Stimulated activated naive CD8-positive, alpha-beta T cell treated with anti-CD3 and anti-CD28 coated beads, Interleukin-15, amount 100 ng/mL, for 72 hours (primary cell): ENCODE measurements at regions not wholly inside any gene's neighbourhood (a gene's known extent, or its start where the extent isn't known, plus 50 kb on each side); places are given as distances from the start of the nearest gene placed in this dataset.
"Not testable (repeated sequence)": the region's sequence is repeated elsewhere in the genome, so short reads cannot be mapped to it uniquely, and the experiment has no call there.

Experiments used
- ATAC-seq: fragments of 150-1000 bp; cut with Tn5 transposase; 2 replicates; pipeline ENCODE4 v1.10.0; 2021; ENCODE audit warnings: mild to moderate bottlenecking, moderate library complexity
- DNase-seq, 2 donors: peaks; one replicate each; pipeline ENCODE4 v3.0.0; 2021 to 2022
- H3K27ac Mint-ChIP-seq, 2 donors: one replicate each; pipeline ENCODE4 v1.8.0; 2022; ENCODE audit warnings: mild to moderate bottlenecking in 2 of 2, mixed read lengths in 2 of 2, moderate library complexity in 2 of 2
- H3K27me3 Mint-ChIP-seq: one replicate; pipeline ENCODE4 v1.8.0; 2022; ENCODE audit warnings: mixed read lengths
- H3K4me1 Mint-ChIP-seq: one replicate; pipeline ENCODE4 v1.8.0; 2022; ENCODE audit warnings: mild to moderate bottlenecking, mixed read lengths
- H3K4me3 Mint-ChIP-seq, 2 donors: one replicate each; pipeline ENCODE4 v1.8.0; 2022; ENCODE audit warnings: mild to moderate bottlenecking in 2 of 2, mixed read lengths in 2 of 2, moderate library complexity in 1 of 2
- H3K9me3 Mint-ChIP-seq, 2 donors: one replicate each; pipeline ENCODE4 v1.8.0; 2022; ENCODE audit warnings: mixed read lengths in 2 of 2

DNA sequence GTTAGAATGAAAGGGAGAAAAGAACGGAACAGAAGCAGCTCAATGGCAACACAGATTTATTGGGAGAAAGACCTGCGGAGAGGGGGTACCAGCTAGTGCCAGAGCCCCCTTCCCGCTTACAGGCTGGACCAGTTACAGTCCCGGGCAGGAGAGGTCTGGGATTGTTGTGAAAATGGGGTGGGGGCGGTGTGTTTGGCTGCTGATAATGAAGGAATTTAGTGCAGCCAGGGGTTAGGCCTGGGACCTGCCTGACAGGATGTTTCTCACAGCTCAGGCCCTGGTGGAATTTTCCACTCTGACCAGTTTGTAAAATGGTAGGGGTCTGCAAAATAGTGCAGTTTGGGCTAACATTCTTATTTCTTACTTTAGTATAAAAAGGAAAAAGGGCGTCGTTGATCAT is 75.4 kb upstream of the SPIN4 start:
- Mint-ChIP-seq H3K27ac (no peak overlapping the region), H3K4me1 (no peaks in the 10 kb centered on the region), H3K4me3 (no peak overlapping the region), H3K9me3 (peaks cover 12% of the 10 kb centered on the region in 2 donors), H3K27me3 (no peaks in the 10 kb centered on the region)
- no peak for DNase-seq
- ATAC-seq: no peak

DNA sequence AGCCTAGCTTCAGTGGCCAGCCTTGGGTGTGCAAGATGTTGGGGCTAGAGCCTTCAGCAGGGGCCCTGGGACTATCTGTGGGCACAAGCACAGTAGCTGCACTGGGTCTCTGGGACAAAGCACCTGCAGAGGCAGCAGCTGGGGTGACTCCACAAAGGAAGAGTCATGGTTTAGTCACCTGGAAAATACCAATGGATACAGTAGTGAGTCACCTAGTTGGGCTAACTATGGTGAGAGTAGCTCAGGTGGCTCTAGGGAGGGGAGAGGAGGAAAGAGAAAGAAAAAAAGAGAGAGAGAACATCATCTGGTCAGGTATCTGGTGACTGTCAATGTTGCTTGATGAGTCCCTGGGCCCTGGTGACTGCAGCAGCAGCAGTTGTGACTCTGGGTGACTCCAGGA is 72.9 kb upstream of the SPIN4 start:
- Mint-ChIP-seq H3K4me1 (no peaks in the 10 kb centered on the region), H3K9me3 (peaks cover 16 to 19% of the 10 kb centered on the region in 2 donors), H3K4me3 (no peak overlapping the region), H3K27me3 (no peaks in the 10 kb centered on the region), H3K27ac (no peak overlapping the region)
- DNase-seq: no peak
- no peak for ATAC-seq

DNA sequence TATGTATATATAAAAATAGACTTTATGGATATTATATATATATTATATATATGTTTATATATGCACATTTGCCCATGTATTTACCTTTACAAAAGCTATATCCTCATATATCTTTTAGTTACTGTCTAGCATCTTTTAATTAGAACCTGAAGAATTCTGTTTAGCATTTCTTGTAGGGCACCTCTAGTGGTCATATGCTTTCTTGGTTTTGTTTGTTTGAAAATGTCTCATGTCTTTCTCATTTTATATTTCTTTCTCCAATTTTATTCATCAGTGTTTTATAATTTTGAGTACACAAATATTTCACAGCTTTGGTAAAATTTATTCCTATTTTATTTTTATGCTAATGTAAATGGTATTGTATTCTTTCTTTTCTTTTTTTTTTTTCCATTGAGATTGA is 70.3 kb upstream of the SPIN4 start:
- Mint-ChIP-seq H3K27ac (no peak overlapping the region), H3K9me3 (peaks cover 27 to 32% of the 10 kb centered on the region in 2 donors)

DNA sequence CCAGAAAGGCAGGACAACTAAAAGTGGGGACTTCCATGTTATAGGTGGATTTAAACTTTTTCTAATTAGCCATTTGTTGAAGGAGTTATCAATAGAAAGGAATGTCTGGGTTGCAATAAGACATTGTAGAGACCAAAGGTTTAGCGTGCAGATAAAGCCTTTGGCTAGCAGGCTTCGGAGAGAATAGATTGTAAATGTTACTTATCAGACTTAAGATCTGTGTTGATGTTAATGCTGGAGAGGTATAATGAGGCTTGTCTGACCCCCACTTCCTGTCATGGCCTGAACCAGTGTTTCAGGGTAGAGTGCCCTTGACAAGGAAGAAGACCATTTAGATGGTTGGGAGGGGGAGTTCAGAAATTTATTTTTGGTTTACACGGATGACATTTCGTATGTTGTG is 67.1 kb upstream of the SPIN4 start:
- DNase-seq (no peak), ATAC-seq (no peak)
- Mint-ChIP-seq H3K27me3 (no peaks in the 10 kb centered on the region), H3K27ac (no peak overlapping the region), H3K4me3 (no peak overlapping the region), H3K9me3 (peaks cover 16 to 20% of the 10 kb centered on the region in 2 donors), H3K4me1 (no peaks in the 10 kb centered on the region)

More for the DNA sequence above, 70.3 kb upstream of the SPIN4 start:
- H3K4me1 Mint-ChIP-seq: no peaks in the 10 kb centered on the region
- ATAC-seq (no peak), DNase-seq (no peak)
- no peak overlapping the region for H3K4me3 Mint-ChIP-seq
- H3K27me3 Mint-ChIP-seq: no peaks in the 10 kb centered on the region

DNA sequence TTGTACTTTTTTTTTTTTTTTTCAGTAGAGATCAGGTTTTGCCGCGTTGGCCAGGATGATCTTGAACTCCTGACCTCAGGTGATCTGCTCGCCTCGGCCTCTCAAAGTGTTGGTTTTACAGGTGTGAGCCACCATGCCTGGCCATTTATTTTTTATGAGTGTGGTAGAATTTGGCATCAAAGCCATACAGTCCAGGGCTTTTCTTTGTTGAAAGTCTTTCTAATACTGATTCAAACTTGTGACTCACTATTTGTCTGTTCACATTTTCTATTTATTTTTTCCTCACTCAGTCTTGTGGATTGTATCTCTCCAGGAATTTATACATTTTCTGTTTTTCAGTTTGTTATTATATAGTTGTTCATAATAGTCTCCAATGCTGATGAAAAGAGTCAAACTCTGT is 66.5 kb upstream of the SPIN4 start:
- no peak overlapping the region for H3K27ac Mint-ChIP-seq
- no peak overlapping the region for H3K4me3 Mint-ChIP-seq
- DNase-seq: no peak
- no peaks in the 10 kb centered on the region for H3K4me1 Mint-ChIP-seq
- no peaks in the 10 kb centered on the region for H3K27me3 Mint-ChIP-seq
- no peak for ATAC-seq
- H3K9me3 Mint-ChIP-seq: peaks cover 16 to 25% of the 10 kb centered on the region in 2 donors

DNA sequence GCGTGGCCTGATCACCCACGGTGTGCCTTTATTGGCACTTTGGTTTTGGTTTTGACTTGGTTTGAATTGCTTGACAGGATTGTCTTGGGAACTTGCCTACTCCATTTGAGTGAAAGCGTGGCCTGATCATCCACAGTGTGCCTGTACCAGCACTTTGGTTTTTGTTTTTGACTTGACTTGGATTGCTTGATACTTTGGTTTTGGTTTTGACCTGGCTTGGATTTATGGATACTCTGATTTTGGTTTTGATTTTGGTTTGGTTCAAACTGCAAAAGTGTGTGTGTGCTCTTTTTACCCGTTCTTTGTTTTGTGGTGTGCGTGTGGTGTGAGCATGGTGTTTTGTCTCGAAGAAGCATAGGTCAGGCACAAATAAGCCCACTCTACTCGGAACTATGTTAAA is 58.8 kb upstream of the SPIN4 start:
- H3K4me1 Mint-ChIP-seq, ATAC-seq, DNase-seq, H3K4me3 Mint-ChIP-seq, H3K27me3 Mint-ChIP-seq, H3K27ac Mint-ChIP-seq: not testable (repeated sequence)
- peaks cover 0 to 22% of the 10 kb centered on the region in 2 donors for H3K9me3 Mint-ChIP-seq

DNA sequence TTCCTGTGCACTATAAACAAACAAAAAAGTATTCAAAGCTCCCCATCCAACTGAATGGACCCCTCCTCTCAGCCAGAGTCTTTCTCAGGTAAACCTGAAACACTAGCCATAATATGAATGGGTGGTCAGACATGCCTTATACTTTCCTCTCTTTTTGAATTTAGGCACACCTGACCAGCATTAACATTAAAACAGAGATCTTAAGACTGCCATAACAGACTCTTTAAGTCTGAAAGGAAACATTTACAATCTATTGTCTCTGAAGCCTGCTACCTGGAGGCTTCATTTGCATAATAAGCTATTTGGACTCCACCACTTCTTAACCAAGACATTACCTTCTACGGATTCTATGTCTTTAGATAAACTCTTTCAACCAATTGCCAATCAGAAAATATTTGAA is 56.9 kb upstream of the SPIN4 start:
- H3K4me1 Mint-ChIP-seq: no peaks in the 10 kb centered on the region
- no peak overlapping the region for H3K4me3 Mint-ChIP-seq
- ATAC-seq (no peak), DNase-seq (no peak)
- H3K9me3 Mint-ChIP-seq: peaks cover 0 to 21% of the 10 kb centered on the region in 2 donors
- no peaks in the 10 kb centered on the region for H3K27me3 Mint-ChIP-seq
- no peak overlapping the region for H3K27ac Mint-ChIP-seq

DNA sequence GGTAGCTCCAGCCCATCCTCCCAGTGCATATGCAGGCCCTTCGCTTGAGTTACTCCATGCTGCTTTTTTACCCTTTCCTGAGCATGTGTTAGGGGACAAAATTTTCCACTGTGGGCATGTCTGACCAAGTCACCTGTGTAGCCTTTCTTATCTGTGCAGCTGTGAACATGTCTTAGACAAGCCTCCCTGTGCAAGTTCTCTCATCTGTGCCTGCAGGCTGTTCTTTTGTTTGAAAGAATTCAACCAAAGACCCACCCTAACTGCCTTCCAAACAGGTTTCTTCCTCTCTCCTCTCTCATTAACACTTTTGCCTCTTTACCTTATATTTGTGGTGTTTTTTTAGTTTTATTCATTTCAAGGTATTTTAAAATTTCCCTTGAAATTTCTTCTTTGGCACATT is 53.2 kb upstream of the SPIN4 start:
- Mint-ChIP-seq H3K4me3 (no peak overlapping the region), H3K27me3 (no peaks in the 10 kb centered on the region), H3K27ac (no peak overlapping the region), H3K9me3 (no peaks in the 10 kb centered on the region), H3K4me1 (no peaks in the 10 kb centered on the region)
- ATAC-seq (no peak), DNase-seq (no peak)

DNA sequence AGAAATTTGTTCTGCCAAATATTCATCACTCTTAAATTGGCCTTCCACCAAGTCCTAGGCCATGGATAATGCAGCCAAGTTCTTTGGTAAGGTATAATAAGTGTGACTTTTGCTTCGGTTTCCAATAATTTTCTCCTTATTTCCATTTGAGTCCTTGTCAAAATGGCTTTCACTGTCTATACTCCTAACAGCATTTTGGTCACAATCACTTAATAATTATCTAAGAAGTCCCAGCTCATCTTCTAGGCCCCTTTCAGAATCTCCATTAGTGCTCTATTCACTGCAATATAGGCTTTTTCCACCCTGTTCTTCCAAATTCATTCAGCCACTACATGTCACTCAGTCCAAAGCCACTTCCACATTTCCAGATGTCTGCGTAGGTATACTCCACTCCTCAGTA is 51.0 kb upstream of the SPIN4 start:
- Mint-ChIP-seq H3K4me3 (no peak overlapping the region), H3K27me3 (no peaks in the 10 kb centered on the region), H3K4me1 (no peaks in the 10 kb centered on the region), H3K9me3 (no peaks in the 10 kb centered on the region), H3K27ac (no peak overlapping the region)
- DNase-seq (no peak), ATAC-seq (no peak)
